ENCODE measurements at regions not wholly inside any gene's neighbourhood (a gene's known extent, or its start where the extent isn't known, plus 50 kb on each side); places are given as distances from the start of the nearest gene placed in this dataset.

GRCh38 chrX:68938244-68939004 is 109.6 kb downstream of the EFNB1 start:
- H3K36me3 Mint-ChIP-seq (ENCODE audit: low read depth), result no peaks in the 10 kb centered on the region
- ChIA-PET POLR2A (no interaction called here), CTCF (no interaction called here)
- TF ChIP-seq CTCF (IDR thresholded peaks at IDR 0.05), result no peak
- DNase-seq (no peak), ATAC-seq (no peak)
- H3K9me3 Mint-ChIP-seq, result no peaks in the 10 kb centered on the region
- H3K27ac Mint-ChIP-seq, result no peak overlapping the region
- intact Hi-C loops (cut with micrococcal nuclease), result no loop called here
- H3K4me1 Mint-ChIP-seq (ENCODE audit: low read depth), result no peaks in the 10 kb centered on the region
- no peaks in the 10 kb centered on the region for H3K27me3 Mint-ChIP-seq
- H3K4me3 Mint-ChIP-seq, result no peak overlapping the region

- intact Hi-C loops (cut with micrococcal nuclease), result no loop called here
- ATAC-seq, result no peak
These were observed 108.8 kb downstream of the EFNB1 start for GRCh38 chrX:68937581-68937980.

GRCh38 chrX:68936608-68937007 is 107.8 kb downstream of the EFNB1 start:
- H3K4me1 Mint-ChIP-seq (ENCODE audit: low read depth), result no peaks in the 10 kb centered on the region
- DNase-seq, result no peak
- no peak overlapping the region for H3K27ac Mint-ChIP-seq
- H3K36me3 Mint-ChIP-seq (ENCODE audit: low read depth), result no peaks in the 10 kb centered on the region
- POLR2A ChIA-PET, result no interaction called here
- H3K27me3 Mint-ChIP-seq, result no peaks in the 10 kb centered on the region
- no peak for ATAC-seq
- TF ChIP-seq CTCF (IDR thresholded peaks at IDR 0.05), result no peak
- CTCF ChIA-PET, result no interaction called here
- intact Hi-C loops (cut with micrococcal nuclease), result no loop called here
- no peak overlapping the region for H3K4me3 Mint-ChIP-seq
- no peaks in the 10 kb centered on the region for H3K9me3 Mint-ChIP-seq

More at GRCh38 chrX:68937581-68937980, 108.8 kb downstream of the EFNB1 start:
- Mint-ChIP-seq H3K27me3 (no peaks in the 10 kb centered on the region), H3K9me3 (no peaks in the 10 kb centered on the region), H3K27ac (no peak overlapping the region), H3K4me1 (ENCODE audit: low read depth) (no peaks in the 10 kb centered on the region), H3K36me3 (ENCODE audit: low read depth) (no peaks in the 10 kb centered on the region), H3K4me3 (no peak overlapping the region)
- ChIA-PET CTCF (no interaction called here), POLR2A (no interaction called here)
- DNase-seq, result no peak
- TF ChIP-seq CTCF (IDR thresholded peaks at IDR 0.05), result no peak

- Mint-ChIP-seq H3K27me3 (no peaks in the 10 kb centered on the region), H3K4me1 (ENCODE audit: low read depth) (no peaks in the 10 kb centered on the region), H3K27ac (no peak overlapping the region), H3K9me3 (no peaks in the 10 kb centered on the region), H3K36me3 (ENCODE audit: low read depth) (no peaks in the 10 kb centered on the region), H3K4me3 (no peak overlapping the region)
- no peak for ATAC-seq
- DNase-seq, result no peak
- CTCF ChIA-PET, result no interaction called here
- intact Hi-C loops (cut with micrococcal nuclease), result no loop called here
- POLR2A ChIA-PET, result no interaction called here
- no peak for TF ChIP-seq CTCF (IDR thresholded peaks at IDR 0.05)
These were observed 107.3 kb downstream of the EFNB1 start for GRCh38 chrX:68936126-68936525.

GRCh38 chrX:68935362-68935761 is 106.5 kb downstream of the EFNB1 start:
- no peaks in the 10 kb centered on the region for H3K9me3 Mint-ChIP-seq
- DNase-seq (no peak), ATAC-seq (no peak)
- no peaks in the 10 kb centered on the region for H3K36me3 Mint-ChIP-seq (ENCODE audit: low read depth)
- POLR2A ChIA-PET, result no interaction called here
- no peak overlapping the region for H3K27ac Mint-ChIP-seq
- CTCF ChIA-PET, result no interaction called here
- H3K4me1 Mint-ChIP-seq (ENCODE audit: low read depth), result no peaks in the 10 kb centered on the region
- intact Hi-C loops (cut with micrococcal nuclease), result no loop called here
- no peak overlapping the region for H3K4me3 Mint-ChIP-seq
- no peak for TF ChIP-seq CTCF (IDR thresholded peaks at IDR 0.05)
- H3K27me3 Mint-ChIP-seq, result no peaks in the 10 kb centered on the region

Data from activated CD8-positive, alpha-beta T cell treated with anti-CD3 and anti-CD28 coated beads for 36 hours (primary cell).